Ishikawa (cell line): ENCODE measurements at regions not wholly inside any gene's neighbourhood (a gene's known extent, or its start where the extent isn't known, plus 50 kb on each side); places are given as distances from the start of the nearest gene placed in this dataset.

Experiments used
- CREB1 ChIP-seq: IDR thresholded peaks from 2 replicates; pipeline ENCODE4 v1.6.1; 2012; ENCODE audit warnings: low read depth
- TF ChIP-seq, protein P1 (sequence below): IDR thresholded peaks from 2 replicates; pipeline ENCODE4 v1.6.1; 2012; ENCODE audit warnings: low read depth, mild to moderate bottlenecking

- TF ChIP-seq, protein P1, sequence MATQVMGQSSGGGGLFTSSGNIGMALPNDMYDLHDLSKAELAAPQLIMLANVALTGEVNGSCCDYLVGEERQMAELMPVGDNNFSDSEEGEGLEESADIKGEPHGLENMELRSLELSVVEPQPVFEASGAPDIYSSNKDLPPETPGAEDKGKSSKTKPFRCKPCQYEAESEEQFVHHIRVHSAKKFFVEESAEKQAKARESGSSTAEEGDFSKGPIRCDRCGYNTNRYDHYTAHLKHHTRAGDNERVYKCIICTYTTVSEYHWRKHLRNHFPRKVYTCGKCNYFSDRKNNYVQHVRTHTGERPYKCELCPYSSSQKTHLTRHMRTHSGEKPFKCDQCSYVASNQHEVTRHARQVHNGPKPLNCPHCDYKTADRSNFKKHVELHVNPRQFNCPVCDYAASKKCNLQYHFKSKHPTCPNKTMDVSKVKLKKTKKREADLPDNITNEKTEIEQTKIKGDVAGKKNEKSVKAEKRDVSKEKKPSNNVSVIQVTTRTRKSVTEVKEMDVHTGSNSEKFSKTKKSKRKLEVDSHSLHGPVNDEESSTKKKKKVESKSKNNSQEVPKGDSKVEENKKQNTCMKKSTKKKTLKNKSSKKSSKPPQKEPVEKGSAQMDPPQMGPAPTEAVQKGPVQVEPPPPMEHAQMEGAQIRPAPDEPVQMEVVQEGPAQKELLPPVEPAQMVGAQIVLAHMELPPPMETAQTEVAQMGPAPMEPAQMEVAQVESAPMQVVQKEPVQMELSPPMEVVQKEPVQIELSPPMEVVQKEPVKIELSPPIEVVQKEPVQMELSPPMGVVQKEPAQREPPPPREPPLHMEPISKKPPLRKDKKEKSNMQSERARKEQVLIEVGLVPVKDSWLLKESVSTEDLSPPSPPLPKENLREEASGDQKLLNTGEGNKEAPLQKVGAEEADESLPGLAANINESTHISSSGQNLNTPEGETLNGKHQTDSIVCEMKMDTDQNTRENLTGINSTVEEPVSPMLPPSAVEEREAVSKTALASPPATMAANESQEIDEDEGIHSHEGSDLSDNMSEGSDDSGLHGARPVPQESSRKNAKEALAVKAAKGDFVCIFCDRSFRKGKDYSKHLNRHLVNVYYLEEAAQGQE: no peak
- TF ChIP-seq CREB1: no peak
Measured at GRCh38 chr3:40851836-40852235, 327.1 kb downstream of the ZNF621 start.
